NCI-H82 treated with DMSO at 0.1 percent for 48 hours (cell line): ENCODE measurements at regions not wholly inside any gene's neighbourhood (a gene's known extent, or its start where the extent isn't known, plus 50 kb on each side); places are given as distances from the start of the nearest gene placed in this dataset.

Experiments used
- DNase-seq: peaks from one replicate; lab custom pipeline; 2025; ENCODE audit not compliant: unreplicated experiment; lab: John Stamatoyannopoulos, UW

GRCh38 chr14:84622357-84622756 lies 907.6 kb upstream of the FLRT2 start:
- no peak for DNase-seq

GRCh38 chr14:84643446-84643845 lies 886.5 kb upstream of the FLRT2 start:
- DNase-seq = no peak

- DNase-seq = no peak
Measured at GRCh38 chr14:84646786-84647500, 883.0 kb upstream of the FLRT2 start.

GRCh38 chr14:84655014-84655413 lies 874.9 kb upstream of the FLRT2 start:
- no peak for DNase-seq

GRCh38 chr14:84657911-84658310 lies 872.0 kb upstream of the FLRT2 start:
- no peak for DNase-seq

GRCh38 chr14:84670796-84671195 lies 859.1 kb upstream of the FLRT2 start:
- no peak for DNase-seq

GRCh38 chr14:84671776-84672175 lies 858.2 kb upstream of the FLRT2 start:
- DNase-seq = no peak

- DNase-seq = no peak
Measured at GRCh38 chr14:84674636-84675035, 855.3 kb upstream of the FLRT2 start.

- no peak for DNase-seq
Measured at GRCh38 chr14:84686550-84686949, 843.4 kb upstream of the FLRT2 start.

- DNase-seq = no peak
Measured at GRCh38 chr14:84688297-84689025, 841.5 kb upstream of the FLRT2 start.

GRCh38 chr14:84694161-84694560 lies 835.8 kb upstream of the FLRT2 start:
- DNase-seq = no peak

- no peak for DNase-seq
Measured at GRCh38 chr14:84704601-84705000, 825.3 kb upstream of the FLRT2 start.

- DNase-seq = no peak
Measured at GRCh38 chr14:84707830-84708229, 822.1 kb upstream of the FLRT2 start.

- no peak for DNase-seq
Measured at GRCh38 chr14:84708865-84709264, 821.1 kb upstream of the FLRT2 start.

GRCh38 chr14:84726471-84726870 lies 803.5 kb upstream of the FLRT2 start:
- DNase-seq = no peak

GRCh38 chr14:84749191-84749955 lies 780.6 kb upstream of the FLRT2 start:
- no peak for DNase-seq

GRCh38 chr14:84750284-84750683 lies 779.7 kb upstream of the FLRT2 start:
- DNase-seq = no peak

- no peak for DNase-seq
Measured at GRCh38 chr14:84750763-84751554, 779.0 kb upstream of the FLRT2 start.

- no peak for DNase-seq
Measured at GRCh38 chr14:84751745-84752144, 778.2 kb upstream of the FLRT2 start.

GRCh38 chr14:84760489-84761126 lies 769.3 kb upstream of the FLRT2 start:
- DNase-seq = no peak

- DNase-seq = no peak
Measured at GRCh38 chr14:84767434-84767833, 762.5 kb upstream of the FLRT2 start.
